GM18907 (cell line): ENCODE measurements at regions not wholly inside any gene's neighbourhood (a gene's known extent, or its start where the extent isn't known, plus 50 kb on each side); places are given as distances from the start of the nearest gene placed in this dataset.
"Not testable (repeated sequence)": the region's sequence is repeated elsewhere in the genome, so short reads cannot be mapped to it uniquely, and the experiment has no call there.

Source experiments
- ATAC-seq: cut with Tn5 transposase; IDR thresholded peaks from one replicate; pipeline ENCODE4 v1.9.1; 2021; ENCODE audit warnings: mild to moderate bottlenecking, moderate library complexity; ENCODE audit not compliant: unreplicated experiment

- ATAC-seq: no peak
Observed at GRCh38 chr7:15143936-15144335, 241.4 kb upstream of the DGKB start.

DNA sequence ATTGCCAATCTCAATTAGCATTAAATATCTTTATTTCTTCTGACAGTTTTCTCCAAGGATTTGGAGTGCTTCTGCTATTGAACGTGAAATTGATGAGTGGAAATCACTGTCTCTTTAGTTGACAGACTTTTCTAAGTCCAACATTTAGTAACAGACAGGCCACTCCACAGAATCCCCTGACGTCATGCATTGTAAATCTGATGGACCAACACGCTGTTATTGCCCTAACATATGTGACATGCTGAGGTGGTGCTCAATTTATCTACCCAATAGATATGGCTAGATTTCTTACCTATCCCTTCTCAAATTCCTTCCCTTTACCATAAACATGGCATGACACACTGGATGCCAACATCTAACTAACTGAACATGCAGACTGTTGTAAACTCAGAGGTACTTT is 240.6 kb upstream of the DGKB start:
- ATAC-seq: no peak

- ATAC-seq: no peak
Observed at GRCh38 chr7:15140431-15140830, 237.9 kb upstream of the DGKB start.

- no peak for ATAC-seq
Observed at GRCh38 chr7:15131661-15132060, 229.1 kb upstream of the DGKB start.

DNA sequence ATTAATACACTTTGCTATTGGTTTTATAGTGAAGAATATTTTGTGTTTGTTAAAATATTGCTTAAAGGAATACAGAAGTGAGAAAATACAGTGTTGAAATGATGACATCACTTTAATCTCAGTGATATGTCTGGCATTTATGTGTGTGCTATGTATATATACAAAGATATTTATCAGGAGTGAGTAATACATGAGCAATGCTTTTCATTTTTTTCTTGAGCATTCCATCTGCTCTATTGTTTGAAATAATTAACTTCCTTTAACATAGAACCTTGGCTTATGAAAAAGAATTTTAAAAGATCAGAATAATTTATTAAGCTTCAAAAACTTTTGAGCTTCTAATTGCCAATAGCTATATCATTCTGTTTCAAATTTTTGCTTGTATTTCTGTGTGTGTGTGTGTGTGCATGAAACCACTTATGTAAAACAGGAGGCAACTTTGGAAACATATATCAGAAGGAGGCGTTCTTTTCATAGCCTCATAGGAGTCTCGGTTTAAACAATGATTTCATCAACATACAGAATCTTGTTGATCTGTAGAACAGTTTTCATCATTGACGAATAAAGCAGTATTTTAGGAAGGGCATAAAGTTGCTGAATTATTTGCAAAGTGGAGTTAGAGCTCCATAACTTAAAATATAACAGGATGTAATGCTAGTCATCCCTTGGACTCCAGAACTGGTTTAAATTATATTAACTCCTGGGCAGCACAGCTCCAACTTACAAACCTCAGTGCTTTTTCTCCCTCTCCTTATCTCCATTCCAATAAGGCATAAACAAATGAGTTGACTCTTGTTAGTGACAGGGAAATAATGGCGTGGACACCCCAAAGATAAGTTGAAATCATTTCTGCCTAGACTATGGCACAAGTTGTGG is 228.4 kb upstream of the DGKB start:
- ATAC-seq: no peak

DNA sequence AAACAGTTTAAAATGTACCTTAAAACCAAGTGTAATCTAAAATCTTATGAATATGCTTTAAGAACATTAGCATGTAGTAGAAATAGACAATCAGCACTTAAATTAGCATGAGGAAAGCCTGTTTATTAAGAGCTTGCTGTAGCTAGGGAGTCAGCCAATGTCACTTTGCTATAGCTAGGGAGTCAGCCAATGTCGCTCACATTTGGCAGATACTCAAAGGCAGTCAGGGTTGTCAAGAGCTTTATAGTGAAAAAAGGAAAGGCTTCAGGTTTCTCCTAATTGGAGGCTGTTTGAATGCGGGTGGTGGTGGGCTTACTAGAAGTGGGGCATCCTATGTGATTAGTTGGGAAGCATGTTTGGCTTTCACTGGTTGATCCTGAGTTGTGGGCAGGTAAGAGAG is 226.2 kb upstream of the DGKB start:
- ATAC-seq: no peak

GRCh38 chr7:15126653-15127052 is 224.1 kb upstream of the DGKB start:
- ATAC-seq: not testable (repeated sequence)

DNA sequence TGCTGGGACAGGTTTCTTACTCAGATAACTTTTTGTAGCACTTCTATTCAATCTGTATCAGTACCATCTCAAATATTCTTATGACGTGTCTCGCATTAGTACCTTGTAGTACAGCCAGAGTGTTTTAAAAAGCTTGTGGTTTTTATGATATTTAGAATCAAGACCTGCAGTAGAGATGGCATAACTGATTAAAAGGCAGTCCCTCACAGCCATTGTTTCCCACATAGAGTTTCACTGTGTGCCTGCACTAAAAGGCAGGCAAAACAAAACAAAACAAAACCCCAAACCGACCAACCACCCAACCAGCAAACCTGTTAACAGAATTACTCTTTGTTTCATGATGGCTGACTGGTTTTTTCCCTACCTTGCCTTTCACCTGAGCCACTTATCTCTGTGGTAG is 221.3 kb upstream of the DGKB start:
- no peak for ATAC-seq

DNA sequence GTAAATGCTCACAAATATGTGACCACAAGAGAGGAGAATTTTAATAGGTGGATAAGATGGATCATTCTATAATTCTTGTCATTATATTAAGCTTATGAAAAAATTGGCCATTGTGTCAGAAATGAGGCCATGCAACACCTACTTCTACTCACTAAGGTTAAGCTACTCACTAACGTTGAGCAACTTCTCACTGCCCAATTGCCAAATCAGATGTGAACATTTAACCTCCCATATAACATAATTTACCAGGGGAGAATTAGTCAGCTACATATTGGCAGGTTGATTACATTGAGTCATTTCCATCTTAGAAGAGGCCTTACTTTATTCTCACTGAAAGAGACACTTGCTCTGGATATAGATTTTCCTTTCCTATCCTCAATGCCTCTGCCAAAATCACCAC is 211.2 kb upstream of the DGKB start:
- ATAC-seq: no peak

- no peak for ATAC-seq
Observed at GRCh38 chr7:15105711-15106110, 203.2 kb upstream of the DGKB start.

- ATAC-seq: no peak
Observed at GRCh38 chr7:15104411-15105092, 202.0 kb upstream of the DGKB start.

- no peak for ATAC-seq
Observed at GRCh38 chr7:15099074-15099473, 196.5 kb upstream of the DGKB start.

DNA sequence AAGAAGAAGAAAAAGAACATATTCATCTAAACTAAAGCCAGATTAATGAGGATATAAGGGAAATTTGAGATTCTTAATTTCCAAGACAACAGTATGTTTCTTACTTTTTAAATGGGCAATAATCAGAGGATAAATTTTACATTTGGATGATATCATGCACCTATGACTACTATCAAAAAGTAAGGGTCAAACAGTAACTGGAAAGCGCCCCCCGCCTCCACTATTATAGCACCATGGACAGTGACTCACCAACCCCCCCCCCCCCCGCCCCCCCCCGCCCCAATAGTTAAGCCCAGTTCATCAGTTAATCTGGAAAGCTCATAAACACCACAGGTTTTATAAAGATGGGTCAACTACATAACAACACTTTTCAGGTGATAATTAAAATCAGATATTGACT is 194.3 kb upstream of the DGKB start:
- no peak for ATAC-seq

DNA sequence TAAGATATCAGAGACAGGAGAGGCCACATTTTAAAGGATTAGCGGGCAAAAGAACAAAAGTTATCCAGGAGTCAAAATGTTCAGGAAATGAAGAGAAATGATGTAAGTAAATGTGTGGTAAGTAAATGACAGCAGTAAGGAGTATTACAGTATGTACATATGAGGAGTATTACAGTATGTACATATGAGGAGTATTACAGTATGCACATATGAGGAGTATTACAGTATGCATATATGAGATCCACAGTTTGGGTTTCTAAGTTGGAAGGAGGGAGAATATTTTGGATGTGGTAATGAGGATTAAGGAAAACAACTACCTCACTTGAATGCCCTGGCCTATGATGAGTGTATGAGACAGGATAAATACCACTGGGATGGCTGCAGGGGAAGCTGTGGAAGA is 192.4 kb upstream of the DGKB start:
- no peak for ATAC-seq

GRCh38 chr7:15087771-15088170 is 185.2 kb upstream of the DGKB start:
- ATAC-seq: no peak

- ATAC-seq: no peak
Observed at GRCh38 chr7:15086862-15087261, 184.3 kb upstream of the DGKB start.

DNA sequence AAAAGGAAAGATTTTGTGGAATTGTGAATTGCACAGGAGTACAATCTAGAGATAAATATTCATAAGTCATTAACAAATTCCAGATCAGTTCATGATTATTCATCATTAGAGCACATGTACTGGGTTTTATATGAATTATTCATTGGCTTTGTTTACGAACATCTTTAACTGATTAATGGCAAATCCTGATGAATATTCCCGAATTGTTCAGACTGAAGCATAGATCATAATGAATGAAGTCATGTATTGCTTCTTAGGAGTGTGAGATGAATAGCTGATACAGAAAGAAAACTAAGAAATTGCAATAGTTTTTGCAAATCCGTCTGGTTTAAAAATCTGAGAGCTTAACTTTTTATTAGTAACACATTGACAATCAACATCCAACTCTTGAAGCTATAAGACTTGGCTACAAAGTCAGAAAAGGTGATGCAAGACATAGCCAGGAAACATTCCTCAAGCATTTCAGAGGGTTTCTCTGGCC is 183.6 kb upstream of the DGKB start:
- no peak for ATAC-seq

- ATAC-seq: no peak
Observed at GRCh38 chr7:15085366-15085765, 182.8 kb upstream of the DGKB start.

- no peak for ATAC-seq
Observed at GRCh38 chr7:15084368-15084767, 181.8 kb upstream of the DGKB start.

GRCh38 chr7:15081891-15082290 is 179.3 kb upstream of the DGKB start:
- no peak for ATAC-seq

DNA sequence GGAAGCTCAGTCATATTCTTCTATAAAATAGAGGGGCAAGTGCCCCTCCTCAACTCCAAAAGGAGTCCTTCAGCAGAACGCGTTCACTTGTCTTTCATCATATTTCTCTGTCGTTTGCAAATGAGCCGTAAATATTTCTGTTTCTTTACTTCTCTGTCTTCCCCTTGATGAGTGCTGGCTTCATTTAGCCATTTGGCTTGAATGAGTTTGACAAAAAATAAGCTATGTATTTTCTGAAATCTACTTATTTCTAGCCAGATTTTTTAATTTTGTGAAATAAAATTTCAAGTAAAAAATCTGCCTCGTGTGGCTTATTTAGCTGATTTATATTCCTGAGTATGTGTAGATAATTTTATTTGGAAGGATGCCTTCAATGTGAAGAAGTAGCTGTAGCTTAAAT is 170.8 kb upstream of the DGKB start:
- no peak for ATAC-seq

- ATAC-seq: no peak
Observed at GRCh38 chr7:15068324-15068723, 165.8 kb upstream of the DGKB start.
